ENCODE measurements at regions not wholly inside any gene's neighbourhood (a gene's known extent, or its start where the extent isn't known, plus 50 kb on each side); places are given as distances from the start of the nearest gene placed in this dataset.

DNA sequence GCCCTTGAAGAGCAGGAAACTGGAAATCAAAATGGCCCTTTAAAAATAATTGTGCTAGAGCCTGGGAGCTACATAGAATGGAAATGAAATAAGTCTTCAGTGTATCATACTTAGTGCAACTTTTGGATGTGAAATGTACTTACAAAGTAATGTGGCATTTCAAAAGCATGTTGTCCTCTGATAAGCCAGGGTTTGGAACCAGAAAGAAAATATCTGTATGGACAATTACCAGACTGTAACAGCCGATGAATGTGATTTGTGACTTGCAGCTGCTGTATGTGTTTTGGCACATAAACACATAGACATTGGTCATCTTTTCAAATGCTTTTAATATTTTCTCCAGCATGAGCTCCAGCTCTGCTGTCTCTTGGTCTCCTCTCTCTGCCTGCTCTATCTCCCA lies 546.4 kb downstream of the OMA1 start:
- DNase-seq (ENCODE audit: low read depth): no peak

DNA sequence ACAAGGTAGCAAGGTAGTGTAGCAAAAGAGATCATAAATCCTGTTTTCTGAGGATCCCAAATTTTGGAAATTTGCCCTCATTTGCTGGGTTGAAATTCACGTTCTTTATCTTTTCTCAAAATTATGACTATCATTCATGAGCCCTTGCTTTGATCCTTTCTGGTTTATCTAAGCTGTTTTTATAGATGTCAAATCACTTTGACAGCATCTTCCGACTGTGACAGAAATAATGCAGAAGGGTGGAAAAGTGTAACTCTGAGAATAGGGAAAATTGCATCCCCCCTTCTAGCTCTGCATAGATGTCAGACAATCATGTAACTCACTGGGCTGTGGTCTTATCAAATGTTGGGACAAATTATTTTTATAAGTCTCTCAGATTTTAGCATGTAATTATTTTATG lies 550.1 kb downstream of the OMA1 start:
- no peak for DNase-seq (ENCODE audit: low read depth)

DNA sequence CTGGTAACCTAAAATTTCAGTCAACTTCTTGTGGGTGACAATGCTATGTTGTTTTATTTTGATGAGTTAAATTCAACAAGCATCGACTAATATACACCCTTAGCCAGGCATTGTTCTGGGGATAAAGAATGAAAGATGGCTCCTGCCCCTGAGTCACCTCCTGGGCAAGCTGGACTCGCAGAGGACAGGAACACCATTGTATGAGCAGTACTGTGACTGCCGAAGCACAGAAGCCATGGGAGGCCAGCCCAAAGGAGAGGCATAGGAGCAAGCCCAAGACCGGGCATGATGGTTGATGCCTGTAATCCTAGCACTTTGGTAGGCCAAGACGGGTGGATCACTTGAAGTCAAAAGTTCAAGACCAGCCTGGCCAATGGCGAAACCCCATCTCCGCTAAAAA lies 555.2 kb downstream of the OMA1 start:
- DNase-seq (ENCODE audit: low read depth): no peak

DNA sequence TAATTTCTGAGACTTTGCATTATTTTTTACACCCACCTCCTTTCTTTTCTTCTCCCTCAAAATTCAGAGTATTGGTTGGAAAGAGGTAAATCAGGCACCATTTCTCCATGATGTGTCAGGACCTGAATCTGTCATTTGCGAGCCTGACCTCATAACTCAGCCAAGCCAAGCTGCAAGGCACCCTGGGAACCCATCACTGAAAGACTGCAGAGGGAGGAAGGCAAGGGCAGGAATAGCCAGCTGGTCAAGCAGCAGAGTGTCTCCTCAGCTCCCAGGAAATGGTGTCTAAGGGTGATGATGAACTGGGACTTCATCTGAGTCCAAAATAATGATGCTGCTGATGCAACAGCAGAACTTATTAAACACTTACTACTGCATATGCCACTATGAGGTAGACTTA lies 556.6 kb downstream of the OMA1 start:
- no peak for DNase-seq (ENCODE audit: low read depth)

DNA sequence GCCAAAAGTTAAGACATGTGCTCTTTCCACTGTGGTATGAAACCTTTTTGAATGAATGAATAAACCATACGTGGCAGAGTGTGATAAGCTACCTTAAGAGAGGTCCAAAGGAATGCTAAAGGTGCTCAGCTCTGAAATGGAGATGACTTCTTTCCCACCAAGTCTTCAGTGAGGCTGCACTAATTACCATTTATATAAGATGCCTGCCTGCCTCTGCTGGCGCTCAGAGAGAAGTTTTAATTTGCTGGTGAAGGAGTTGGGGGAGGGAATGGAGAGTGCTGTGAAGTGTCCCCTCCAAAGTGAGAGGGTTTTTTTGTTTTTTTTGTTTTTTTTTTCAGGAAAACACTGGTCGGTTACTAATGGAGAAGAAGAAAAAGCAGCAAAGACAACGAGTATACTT lies 559.0 kb downstream of the OMA1 start:
- no peak for DNase-seq (ENCODE audit: low read depth)

DNA sequence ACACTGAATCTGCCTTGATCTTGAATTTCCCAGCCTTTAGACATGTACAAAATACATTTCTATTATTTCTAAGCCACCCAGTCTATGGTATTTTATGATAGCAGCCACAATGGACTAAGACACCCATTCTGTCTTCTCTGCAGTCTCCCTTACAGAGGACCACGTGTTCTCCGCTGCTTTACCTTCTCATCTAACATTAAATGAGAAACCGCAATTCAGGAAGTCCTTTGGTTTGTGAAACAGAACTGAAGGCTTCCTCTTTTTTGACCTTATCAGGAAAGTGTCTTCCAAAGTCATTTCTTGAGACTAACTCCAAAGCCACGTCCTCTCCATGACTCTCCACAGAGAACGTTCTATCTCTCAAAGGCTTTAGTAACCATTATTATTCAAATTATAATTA lies 560.1 kb downstream of the OMA1 start:
- DNase-seq (ENCODE audit: low read depth): no peak

DNA sequence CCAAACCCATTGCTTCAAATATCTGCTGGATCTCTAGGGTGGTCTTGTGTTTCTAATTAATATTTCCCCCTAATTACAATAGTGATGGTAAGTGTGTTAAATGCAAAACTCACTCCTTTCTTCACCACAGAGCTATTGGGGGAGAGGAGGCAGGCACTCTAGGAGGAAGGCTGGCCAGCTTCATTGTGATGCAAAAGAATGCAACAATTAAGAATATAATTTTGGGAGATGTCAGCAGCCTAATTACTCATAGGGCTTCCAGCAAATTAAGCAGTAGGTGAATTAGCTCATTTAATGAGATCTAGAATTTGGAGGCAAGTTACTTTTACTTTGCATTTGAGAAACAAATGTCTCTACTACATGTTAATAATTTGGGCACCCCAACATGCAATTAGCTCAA lies 560.4 kb upstream of the DAB1 start:
- no peak for DNase-seq (ENCODE audit: low read depth)

DNA sequence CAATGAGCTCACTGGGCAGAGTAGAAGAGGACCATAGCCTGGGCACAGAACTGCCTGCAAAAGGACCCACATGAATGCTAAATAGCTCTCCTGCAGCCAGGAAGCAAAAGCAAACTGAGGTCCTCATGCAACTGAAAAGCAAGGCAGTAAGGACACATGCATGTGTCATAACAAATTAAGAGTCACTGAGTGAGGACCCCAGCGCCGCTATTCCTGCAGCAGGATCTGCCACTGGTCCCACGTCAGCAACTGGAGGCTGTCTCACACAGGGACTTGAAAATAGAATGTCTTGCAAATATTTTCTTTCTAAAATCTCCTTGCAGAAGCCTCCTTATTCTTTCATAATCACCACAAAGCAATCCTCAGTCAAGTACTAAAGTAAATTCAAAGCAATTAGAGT lies 559.6 kb upstream of the DAB1 start:
- no peak for DNase-seq (ENCODE audit: low read depth)

DNA sequence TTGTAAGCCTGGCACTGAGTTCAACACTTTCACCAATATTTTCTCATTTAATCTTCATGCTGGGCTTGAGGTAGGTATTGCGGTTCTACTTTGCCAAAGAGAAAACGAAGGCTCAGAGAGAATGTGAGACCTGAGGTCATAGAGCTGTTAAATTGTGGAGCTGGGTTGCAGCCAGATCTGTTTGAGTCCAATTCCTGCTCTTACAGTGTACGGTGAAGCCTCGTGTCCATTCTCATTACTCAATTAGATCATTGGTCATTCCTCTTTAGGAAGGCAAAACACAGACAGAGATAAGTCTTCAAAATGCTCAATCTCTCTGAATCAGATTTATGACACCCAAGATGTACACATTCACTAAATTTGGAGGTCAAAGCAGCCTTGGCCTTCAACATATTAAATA lies 559.0 kb upstream of the DAB1 start:
- no peak for DNase-seq (ENCODE audit: low read depth)

DNA sequence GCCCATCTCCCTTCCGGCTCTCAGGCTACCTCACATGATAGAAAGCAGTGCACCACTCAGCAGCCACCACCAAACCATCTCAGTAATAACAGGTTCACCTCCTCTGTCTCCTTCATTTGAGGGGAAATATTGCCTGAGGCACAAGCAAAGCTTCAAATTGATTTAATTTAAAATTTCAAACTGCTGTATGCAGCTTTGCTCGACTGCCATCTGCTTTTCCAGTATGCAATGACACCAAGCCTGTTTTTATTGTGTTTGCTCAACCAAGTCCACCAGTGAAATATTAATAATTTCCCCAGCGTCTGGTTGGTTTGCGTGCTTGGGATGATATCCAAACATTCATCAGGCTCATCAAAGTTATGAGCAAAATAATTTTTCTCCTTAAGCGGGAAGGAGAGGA lies 552.4 kb upstream of the DAB1 start:
- no peak for DNase-seq (ENCODE audit: low read depth)

DNA sequence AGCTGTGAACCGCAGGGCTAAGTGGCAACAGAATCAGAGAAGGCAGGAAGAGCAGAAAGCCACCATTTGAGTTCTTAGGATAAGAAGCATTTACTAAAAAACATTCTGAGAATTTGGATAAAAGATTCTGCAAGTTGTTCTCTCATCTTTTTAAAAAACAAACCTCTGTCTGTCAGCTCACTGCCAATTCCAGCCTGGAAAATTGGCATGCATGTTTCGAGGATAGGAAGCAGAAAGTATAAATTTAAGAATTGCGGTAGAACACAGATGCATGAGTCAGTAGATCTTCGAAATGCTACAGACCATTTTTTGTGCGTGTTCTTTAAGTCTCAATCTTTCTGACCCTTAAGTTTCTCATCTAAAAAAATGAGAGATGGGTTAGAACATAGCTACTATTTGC lies 544.5 kb upstream of the DAB1 start:
- no peak for DNase-seq (ENCODE audit: low read depth)

DNA sequence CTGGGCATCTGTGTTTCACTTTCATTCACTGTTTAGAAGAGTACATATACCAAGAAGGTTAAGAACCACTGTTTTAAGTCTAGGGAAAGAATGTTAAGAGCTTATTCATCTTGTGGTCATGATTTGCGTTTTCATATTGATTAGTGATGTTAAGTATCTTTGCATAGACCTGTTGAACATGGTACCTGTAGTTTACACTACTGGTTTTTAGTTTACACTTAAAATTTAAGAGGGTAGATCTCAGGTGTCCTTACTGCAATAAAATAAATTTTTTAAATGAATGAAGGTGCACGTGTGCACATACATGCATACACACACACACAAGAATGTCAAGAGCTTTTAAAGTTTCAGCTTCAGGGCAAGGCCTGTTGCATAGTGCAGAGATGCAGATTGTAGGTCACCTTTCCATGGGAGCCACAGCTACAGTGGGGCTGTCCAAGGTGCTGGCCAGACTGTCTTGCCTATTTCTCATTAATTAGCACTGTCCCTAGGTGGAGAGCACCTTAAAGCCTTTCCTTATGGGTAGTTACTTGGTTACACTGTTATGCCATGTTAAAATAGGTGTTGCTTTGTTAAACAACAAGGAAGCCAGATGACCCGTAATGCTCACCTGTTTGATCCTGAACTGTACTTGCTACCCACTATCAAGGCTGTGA lies 543.0 kb upstream of the DAB1 start:
- DNase-seq (ENCODE audit: low read depth): no peak

DNA sequence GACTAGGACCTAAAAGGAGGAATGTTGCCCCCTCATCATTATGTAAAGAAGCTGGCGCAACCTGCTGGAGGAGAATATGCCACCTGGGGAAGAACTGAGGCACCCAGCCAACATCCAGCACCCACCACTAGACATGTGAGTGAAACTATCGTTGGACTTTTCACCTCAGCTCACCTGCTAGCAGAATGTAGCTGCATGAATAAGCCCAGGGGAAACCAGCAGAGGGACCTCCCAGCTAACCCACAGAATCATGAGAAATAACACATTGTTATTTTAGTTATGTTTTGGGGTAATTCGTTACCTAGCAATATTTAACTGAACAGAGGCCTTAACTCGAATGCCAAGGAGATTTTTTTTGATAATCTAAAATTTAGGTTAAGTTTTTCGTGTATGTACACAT lies 542.5 kb upstream of the DAB1 start:
- no peak for DNase-seq (ENCODE audit: low read depth)

DNA sequence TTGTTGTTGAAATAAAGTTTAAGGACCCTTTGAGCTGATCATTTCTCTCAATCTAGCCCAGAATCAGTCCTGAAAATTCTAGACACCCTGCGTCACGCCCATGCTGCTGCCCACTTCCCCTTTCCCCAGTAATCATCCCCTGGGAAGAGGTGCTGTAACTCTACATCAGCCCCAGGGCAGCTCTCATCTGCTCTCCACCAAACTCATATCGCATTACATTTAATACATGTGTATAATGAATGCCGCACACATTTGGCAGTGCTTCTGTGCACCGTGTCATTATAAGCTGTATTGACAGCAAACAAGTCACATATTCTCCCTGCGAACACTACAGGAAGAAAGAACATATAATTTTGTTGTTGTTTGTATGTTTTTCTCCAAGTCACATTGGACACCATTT lies 539.7 kb upstream of the DAB1 start:
- DNase-seq (ENCODE audit: low read depth): no peak

DNA sequence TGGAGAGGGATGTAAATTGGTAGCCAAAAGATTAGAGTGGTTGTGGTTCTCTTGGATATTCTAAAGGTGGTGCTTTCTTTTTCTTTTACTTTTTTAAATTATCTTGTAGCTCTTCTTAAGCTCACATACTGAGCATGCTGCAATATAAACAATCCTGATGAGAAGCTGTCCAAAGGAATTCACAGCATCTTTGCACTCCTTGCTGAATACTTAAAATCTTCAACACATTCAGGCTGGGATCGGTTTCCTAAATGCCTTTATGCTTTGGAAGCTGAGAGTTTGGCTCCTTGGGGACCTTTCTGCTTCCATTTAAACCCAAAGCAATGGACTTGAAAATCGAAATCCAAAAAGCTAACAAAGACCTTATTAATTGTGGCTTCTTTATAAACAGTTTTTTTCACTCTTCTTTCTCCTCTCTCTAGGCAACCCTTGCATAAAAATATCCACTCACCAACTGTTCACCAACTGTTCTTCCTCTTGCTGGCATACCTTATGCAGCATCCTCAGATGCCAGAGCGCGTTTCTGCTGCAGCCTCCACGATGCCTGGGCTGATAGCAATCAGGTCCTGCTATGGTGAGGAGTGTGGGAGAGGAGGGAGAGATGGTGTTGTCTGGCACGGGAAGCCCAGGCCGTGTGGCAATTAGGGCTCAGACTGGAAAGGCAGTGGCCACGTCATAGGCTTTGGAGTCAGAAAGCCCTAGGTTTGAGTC lies 535.8 kb upstream of the DAB1 start:
- DNase-seq (ENCODE audit: low read depth): no peak

DNA sequence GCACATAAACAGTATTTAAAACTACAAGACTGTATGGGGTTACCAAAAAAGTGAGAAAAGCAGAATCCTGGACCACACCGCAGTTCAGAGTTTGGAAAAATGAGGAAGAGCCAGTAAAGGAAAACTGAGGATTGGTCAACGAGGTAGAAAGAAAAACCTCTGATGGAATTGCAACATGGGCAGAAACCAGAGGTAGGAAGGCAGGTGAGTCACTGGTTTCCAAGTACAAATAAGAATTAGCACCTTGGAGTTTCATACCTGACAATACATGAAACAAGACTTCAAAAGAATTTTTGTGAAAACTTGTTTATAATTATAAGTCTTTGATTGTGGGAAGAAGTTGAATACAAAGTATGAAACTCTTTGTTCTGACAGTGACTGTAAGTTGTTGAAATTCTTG lies 533.7 kb upstream of the DAB1 start:
- no peak for DNase-seq (ENCODE audit: low read depth)

DNA sequence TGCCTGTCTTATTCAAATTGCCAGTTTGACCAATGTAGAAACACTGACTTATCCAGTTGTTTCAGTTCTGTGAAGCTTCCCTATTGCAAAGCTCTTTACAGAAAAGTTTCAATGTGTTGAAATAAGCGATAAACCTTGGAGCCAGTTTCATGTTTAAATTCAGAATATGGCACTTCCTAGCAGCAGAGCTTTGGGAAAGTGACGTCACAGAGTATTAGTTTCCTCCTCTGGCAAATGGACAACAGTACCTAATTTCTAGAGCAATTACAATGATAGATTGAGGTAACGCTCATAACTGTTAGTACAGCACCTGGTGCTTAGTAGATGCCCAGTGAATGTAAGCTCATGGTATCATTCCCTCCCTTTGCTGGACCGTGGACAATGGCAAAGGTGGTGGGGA lies 527.5 kb upstream of the DAB1 start:
- no peak for DNase-seq (ENCODE audit: low read depth)

DNA sequence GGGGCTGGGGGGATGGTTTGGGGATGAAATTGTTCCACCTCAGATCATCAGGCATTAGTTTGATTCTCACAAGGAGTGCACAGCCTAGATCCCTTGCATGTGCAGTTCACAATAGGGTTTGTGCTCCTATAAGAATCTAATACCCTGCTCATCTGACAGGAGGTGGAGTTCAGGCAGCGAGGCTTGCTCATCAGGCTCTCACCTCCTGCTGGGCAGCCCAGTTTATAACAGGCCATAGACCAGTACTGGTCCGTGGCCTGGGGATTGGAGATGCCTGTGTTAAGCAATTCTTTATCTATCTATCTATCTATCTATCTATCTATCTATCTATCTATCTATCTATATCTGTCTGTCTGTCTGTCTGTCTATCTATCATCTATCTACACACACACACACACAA lies 525.3 kb upstream of the DAB1 start:
- DNase-seq (ENCODE audit: low read depth): no peak

DNA sequence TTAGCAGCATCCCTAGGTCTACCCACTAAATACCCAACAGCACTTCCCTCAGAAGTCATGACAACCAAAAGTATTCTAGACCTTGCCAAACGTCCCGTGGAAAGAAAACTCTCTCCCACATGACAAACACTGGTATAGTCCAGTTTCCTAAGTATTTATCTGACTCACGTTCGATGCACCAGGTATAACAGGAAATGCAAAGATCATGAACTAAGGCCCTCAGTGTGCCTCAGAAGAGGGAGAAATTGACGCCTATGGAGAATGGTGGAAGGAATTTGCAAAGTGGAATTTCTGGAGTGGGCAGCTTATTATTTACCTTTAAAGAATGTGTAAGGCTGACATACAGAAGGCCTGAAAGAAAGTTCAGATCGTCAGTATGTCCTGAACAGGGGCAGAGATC lies 523.6 kb upstream of the DAB1 start:
- no peak for DNase-seq (ENCODE audit: low read depth)

DNA sequence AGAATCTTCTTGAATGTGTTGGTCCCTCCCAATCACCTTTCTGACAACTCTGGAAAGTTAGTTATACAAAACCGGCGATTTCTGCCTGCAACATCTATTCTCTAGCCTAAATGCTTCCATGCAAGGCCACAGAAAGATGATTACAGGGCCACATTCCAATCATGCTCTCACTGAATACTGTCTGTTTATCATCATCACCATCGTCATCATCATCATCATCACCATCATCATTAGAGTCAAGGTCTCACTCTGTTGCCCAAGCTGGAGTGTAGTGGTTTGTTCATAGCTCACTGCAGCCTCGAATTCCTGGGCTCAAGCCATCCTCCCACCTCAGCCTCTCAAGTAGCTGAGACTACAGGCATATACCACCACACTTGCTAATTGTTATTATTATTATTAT lies 521.2 kb upstream of the DAB1 start:
- DNase-seq (ENCODE audit: low read depth): no peak

DNA sequence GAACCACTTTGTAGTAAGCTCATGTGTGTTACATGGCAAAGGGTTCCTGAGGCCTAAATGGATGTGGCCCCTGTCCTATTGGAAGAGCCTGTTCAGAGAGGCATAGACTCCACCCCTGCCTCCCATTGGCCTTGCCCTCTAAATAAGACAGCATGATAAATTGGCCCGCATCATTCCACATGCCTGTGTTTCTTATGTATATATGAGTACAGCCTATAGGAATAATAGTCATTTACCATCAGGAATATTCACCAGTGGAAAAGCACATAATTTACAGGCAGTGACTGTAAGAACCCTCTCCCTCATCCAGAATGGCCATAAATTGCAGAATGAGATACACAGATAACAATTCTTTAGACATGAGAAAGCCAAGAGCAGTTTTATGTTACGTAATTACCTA lies 519.5 kb upstream of the DAB1 start:
- DNase-seq (ENCODE audit: low read depth): no peak

DNA sequence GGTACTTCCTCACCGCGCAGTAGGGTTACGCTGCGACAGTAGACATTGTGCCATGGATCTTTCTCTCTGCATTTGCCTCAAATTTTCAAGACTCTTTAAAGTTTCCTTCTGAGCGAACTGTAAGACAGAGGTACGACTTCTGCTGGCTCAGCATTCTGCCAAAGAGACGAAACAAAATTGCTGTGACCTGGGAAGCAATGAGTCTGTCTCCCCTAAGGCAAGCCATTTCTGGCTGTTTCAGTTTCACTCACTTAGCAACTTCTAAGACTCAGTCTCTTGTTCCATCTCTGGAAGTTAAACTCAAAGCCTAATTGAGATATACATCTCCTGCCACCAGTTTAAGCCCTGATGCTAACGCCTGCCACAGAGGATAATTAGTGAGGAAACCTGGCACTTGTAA lies 510.9 kb upstream of the DAB1 start:
- no peak for DNase-seq (ENCODE audit: low read depth)

DNA sequence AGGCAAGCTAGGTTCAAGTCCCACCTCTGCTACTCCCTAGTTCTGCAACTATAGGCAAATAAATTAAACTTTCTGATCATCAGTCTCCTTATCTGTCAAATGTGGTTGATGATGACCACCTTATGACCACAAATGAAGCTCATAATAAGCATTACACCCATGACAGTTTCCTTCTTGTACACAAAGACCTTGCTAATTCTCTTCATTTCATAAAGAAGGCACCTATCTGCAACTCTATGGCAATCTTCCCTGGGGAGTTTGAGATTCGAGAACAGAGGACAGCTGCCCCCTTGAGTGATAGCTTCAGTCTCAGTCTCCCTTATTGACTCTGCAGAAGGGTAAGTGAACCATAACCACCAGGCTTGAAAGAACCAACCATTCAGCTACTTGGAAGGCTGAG lies 503.1 kb upstream of the DAB1 start:
- no peak for DNase-seq (ENCODE audit: low read depth)

DNA sequence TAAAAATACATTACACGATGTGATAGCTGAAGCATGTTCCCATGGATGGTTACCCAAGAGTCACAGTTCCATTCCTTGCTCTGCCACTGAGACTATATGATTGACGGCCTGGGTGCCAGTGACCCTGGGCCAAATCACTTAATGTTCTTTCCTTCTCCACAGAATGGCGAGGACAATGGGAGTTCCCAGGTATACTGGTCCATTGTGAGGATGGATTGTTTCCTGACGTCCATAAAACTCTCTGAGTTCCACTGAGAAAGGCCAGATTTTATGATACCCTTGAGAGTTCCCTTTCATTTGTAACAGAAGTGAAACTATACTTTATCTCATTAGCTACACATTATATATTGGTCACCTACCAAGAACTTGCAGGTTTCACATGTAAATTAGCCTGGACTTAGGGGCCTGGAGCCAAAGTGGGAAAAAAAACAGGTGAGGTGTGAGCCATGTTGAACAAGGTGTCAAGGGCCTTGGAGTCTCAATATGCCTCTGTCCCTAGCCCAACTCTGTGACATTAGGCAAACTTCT lies 502.2 kb upstream of the DAB1 start:
- no peak for DNase-seq (ENCODE audit: low read depth)

Data from stimulated activated CD8-positive, alpha-beta memory T cell treated with anti-CD3 and anti-CD28 coated beads, Interleukin-4, amount 100 ng/mL, for 24 hours (primary cell).